GM12872 (cell line): ENCODE measurements at regions not wholly inside any gene's neighbourhood (a gene's known extent, or its start where the extent isn't known, plus 50 kb on each side); places are given as distances from the start of the nearest gene placed in this dataset.

ENCODE experiments used
- CTCF ChIP-seq: IDR thresholded peaks from 3 replicates; pipeline ENCODE4 v1.5.1; 2011; ENCODE audit warnings: low read depth, mild to moderate bottlenecking, low read length, moderate library complexity; ENCODE audit not compliant: insufficient read depth

- no peak for TF ChIP-seq CTCF
Observed at GRCh38 chr2:58527647-58528046, 286.5 kb upstream of the FANCL start.

- TF ChIP-seq CTCF = no peak
Observed at GRCh38 chr2:58521803-58522554, 280.9 kb upstream of the FANCL start.

GRCh38 chr2:58520903-58521302, 279.8 kb upstream of the FANCL start:
- TF ChIP-seq CTCF = no peak

GRCh38 chr2:58517881-58518280, 276.8 kb upstream of the FANCL start:
- no peak for TF ChIP-seq CTCF

GRCh38 chr2:58516695-58517094, 275.6 kb upstream of the FANCL start:
- TF ChIP-seq CTCF = no peak

GRCh38 chr2:58515827-58516573, 274.9 kb upstream of the FANCL start:
- no peak for TF ChIP-seq CTCF

GRCh38 chr2:58514252-58514651, 273.1 kb upstream of the FANCL start:
- no peak for TF ChIP-seq CTCF
